Parathyroid adenoma (tissue), 2 donors: ENCODE measurements at regions not wholly inside any gene's neighbourhood (a gene's known extent, or its start where the extent isn't known, plus 50 kb on each side); places are given as distances from the start of the nearest gene placed in this dataset.

Experiments
- H2AFZ ChIP-seq: fragments of 300-600 bp; sonication (generic); one replicate; pipeline ENCODE4 v1.7.0; 2017; ENCODE audit warnings: antibody characterized with exemption, mild to moderate bottlenecking
- H3K27ac ChIP-seq: fragments of 300-600 bp; sonication (generic); one replicate; pipeline ENCODE4 v1.7.0; 2017
- H3K27me3 ChIP-seq: fragments of 300-600 bp; sonication (generic); one replicate; pipeline ENCODE4 v1.7.0; 2017; ENCODE audit warnings: low read length; ENCODE audit not compliant: control insufficient read depth, insufficient read depth
- H3K36me3 ChIP-seq: fragments of 300-600 bp; sonication (generic); one replicate; pipeline ENCODE4 v1.7.0; 2017; ENCODE audit warnings: low read length; ENCODE audit not compliant: control insufficient read depth, insufficient read depth
- H3K4me1 ChIP-seq: fragments of 300-600 bp; sonication (generic); one replicate; pipeline ENCODE4 v1.7.0; 2017; ENCODE audit warnings: control low read depth
- H3K4me2 ChIP-seq: fragments of 300-600 bp; sonication (generic); one replicate; pipeline ENCODE4 v1.7.0; 2017; ENCODE audit warnings: low read length
- H3K4me3 ChIP-seq: fragments of 300-600 bp; sonication (generic); one replicate; pipeline ENCODE4 v1.7.0; 2017; ENCODE audit warnings: low read depth, low read length
- H3K79me2 ChIP-seq: fragments of 300-600 bp; sonication (generic); one replicate; pipeline ENCODE4 v1.7.0; 2017; ENCODE audit warnings: control low read depth
- H3K9ac ChIP-seq: fragments of 300-600 bp; sonication (generic); one replicate; pipeline ENCODE4 v1.7.0; 2017; ENCODE audit warnings: mild to moderate bottlenecking
- H3K9me3 ChIP-seq: fragments of 300-600 bp; sonication (generic); one replicate; pipeline ENCODE4 v1.7.0; 2017; ENCODE audit warnings: low read length; ENCODE audit not compliant: control insufficient read depth
- CTCF ChIP-seq: fragments of 300-600 bp; sonication (generic); IDR thresholded peaks from one replicate; pipeline ENCODE4 v1.7.0; 2017; ENCODE audit warnings: antibody characterized with exemption, mild to moderate bottlenecking
- donor health status: primary hyperparathyroidism.

GRCh38 chr3:69511361-69511760, 125.5 kb upstream of the FRMD4B start:
- Histone ChIP-seq H3K9ac (no peak overlapping the region), H3K4me1 (no peaks in the 10 kb centered on the region), H3K9me3 (no peaks in the 10 kb centered on the region), H2AFZ (no peak overlapping the region), H3K36me3 (no peaks in the 10 kb centered on the region), H3K4me3 (no peak overlapping the region), H3K27ac (no peak overlapping the region), H3K4me2 (no peak overlapping the region), H3K27me3 (no peaks in the 10 kb centered on the region), H3K79me2 (no peaks in the 10 kb centered on the region)
- no peak for TF ChIP-seq CTCF

- no peak for TF ChIP-seq CTCF
- no peaks in the 10 kb centered on the region for H3K36me3 ChIP-seq
- H3K27me3 ChIP-seq, result no peaks in the 10 kb centered on the region
- no peak overlapping the region for H3K4me2 ChIP-seq
- H3K4me1 ChIP-seq, result no peaks in the 10 kb centered on the region
- no peaks in the 10 kb centered on the region for H3K9me3 ChIP-seq
- no peak overlapping the region for H3K9ac ChIP-seq
- no peaks in the 10 kb centered on the region for H3K79me2 ChIP-seq
- H3K4me3 ChIP-seq, result no peak overlapping the region
- no peak overlapping the region for H3K27ac ChIP-seq
- H2AFZ ChIP-seq, result no peak overlapping the region
Observed at GRCh38 chr3:69510481-69511030, 124.7 kb upstream of the FRMD4B start.

- Histone ChIP-seq H3K9me3 (no peaks in the 10 kb centered on the region), H3K27ac (no peak overlapping the region), H3K27me3 (no peaks in the 10 kb centered on the region), H3K4me3 (no peak overlapping the region), H3K36me3 (no peaks in the 10 kb centered on the region), H2AFZ (no peak overlapping the region), H3K4me2 (no peak overlapping the region), H3K79me2 (no peaks in the 10 kb centered on the region), H3K4me1 (no peaks in the 10 kb centered on the region), H3K9ac (no peak overlapping the region)
- no peak for TF ChIP-seq CTCF
Observed at GRCh38 chr3:69509288-69509687, 123.4 kb upstream of the FRMD4B start.

GRCh38 chr3:69505770-69506407, 120.0 kb upstream of the FRMD4B start:
- Histone ChIP-seq H3K79me2 (no peaks in the 10 kb centered on the region), H2AFZ (no peak overlapping the region), H3K4me1 (no peaks in the 10 kb centered on the region), H3K4me3 (no peak overlapping the region), H3K27me3 (no peaks in the 10 kb centered on the region), H3K4me2 (no peak overlapping the region), H3K36me3 (no peaks in the 10 kb centered on the region), H3K9me3 (no peaks in the 10 kb centered on the region), H3K27ac (no peak overlapping the region), H3K9ac (no peak overlapping the region)
- TF ChIP-seq CTCF, result no peak

- Histone ChIP-seq H3K79me2 (no peaks in the 10 kb centered on the region), H3K9me3 (no peaks in the 10 kb centered on the region), H3K36me3 (no peaks in the 10 kb centered on the region), H3K9ac (no peak overlapping the region), H3K27me3 (no peaks in the 10 kb centered on the region), H3K4me1 (no peaks in the 10 kb centered on the region), H2AFZ (no peak overlapping the region), H3K4me2 (no peak overlapping the region), H3K4me3 (no peak overlapping the region), H3K27ac (no peak overlapping the region)
- TF ChIP-seq CTCF, result no peak
Observed at GRCh38 chr3:69504232-69504631, 118.3 kb upstream of the FRMD4B start.
